ENCODE measurements at regions not wholly inside any gene's neighbourhood (a gene's known extent, or its start where the extent isn't known, plus 50 kb on each side); places are given as distances from the start of the nearest gene placed in this dataset.

DNA sequence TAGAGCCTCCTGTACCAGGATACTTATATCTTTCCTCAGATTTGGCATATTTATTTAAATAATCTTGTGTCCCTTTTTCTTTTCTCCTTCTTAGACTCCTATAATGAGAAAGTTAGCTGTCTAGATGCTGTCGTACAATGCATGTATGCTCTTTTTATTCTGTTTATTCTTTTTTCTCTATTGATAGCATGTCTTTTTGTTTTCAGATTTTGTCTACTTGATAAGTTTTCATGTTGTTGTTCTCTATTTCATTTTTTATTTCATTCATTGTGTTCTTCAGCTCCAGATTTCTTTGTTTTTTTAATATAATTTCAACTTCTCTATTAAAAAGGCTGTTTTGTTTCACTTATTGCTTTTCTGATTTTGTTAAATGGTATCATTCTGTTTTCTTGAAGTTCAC is 674.3 kb upstream of the POU3F3 start:
- WGBS (ENCODE audit: insufficient coverage, low lambda C conversion rate) = 93% methylated on average over 1 of the region's 1 CpG

DNA sequence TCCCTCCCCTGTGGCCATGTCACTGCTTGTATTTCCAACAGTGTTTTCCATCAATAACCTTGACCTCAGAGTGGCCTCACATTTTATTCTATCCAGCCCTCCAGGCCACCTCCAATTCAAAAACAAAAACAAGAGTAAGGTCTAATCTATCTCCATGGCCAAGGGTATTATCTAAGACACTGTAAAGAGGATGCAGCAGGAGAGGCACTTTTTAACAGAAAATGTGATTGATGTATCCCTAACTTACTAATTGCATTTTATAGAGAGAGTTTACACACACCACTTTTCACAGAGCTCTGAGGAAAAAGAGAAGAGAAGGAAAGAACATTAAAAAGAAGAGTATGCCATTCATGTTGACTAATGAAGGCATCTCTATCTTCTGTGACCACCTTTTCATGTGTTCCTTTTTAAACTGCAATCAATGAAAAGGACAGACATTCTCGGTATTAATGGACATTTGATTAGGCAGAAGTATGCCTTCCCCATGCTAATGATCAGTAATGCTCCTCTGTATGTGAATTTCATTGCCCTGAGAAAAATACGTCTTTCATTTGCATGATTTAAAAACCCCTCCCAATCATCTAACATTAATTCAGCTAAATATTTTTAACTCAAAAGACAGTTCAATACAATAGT is 653.3 kb upstream of the POU3F3 start:
- no CpG with 5 or more reads among the region's 2 CpGs for WGBS (ENCODE audit: insufficient coverage, low lambda C conversion rate)
- H3K27ac ChIP-seq (ENCODE audit: low read length) = no peak overlapping the region
- DNase-seq = no peak
- H3K36me3 ChIP-seq (ENCODE audit: control insufficient read depth, insufficient read depth, low read length) = no peaks in the 10 kb centered on the region
- H3K4me1 ChIP-seq (ENCODE audit: control insufficient read depth, insufficient read depth, low read length) = no peaks in the 10 kb centered on the region
- no peaks in the 10 kb centered on the region for H3K9me3 ChIP-seq (ENCODE audit: control insufficient read depth, low read depth, low read length)
- no peak overlapping the region for H3K4me3 ChIP-seq (ENCODE audit: low read length)
- no peaks in the 10 kb centered on the region for H3K27me3 ChIP-seq (ENCODE audit: control insufficient read depth, insufficient read depth, low read length)

More for the DNA sequence above, 674.3 kb upstream of the POU3F3 start:
- H3K27ac ChIP-seq (ENCODE audit: low read length) = no peak overlapping the region
- no peak for DNase-seq
- H3K4me1 ChIP-seq (ENCODE audit: control insufficient read depth, insufficient read depth, low read length) = no peaks in the 10 kb centered on the region
- H3K27me3 ChIP-seq (ENCODE audit: control insufficient read depth, insufficient read depth, low read length) = no peaks in the 10 kb centered on the region
- H3K36me3 ChIP-seq (ENCODE audit: control insufficient read depth, insufficient read depth, low read length) = no peaks in the 10 kb centered on the region
- peaks cover 12% of the 10 kb centered on the region for H3K9me3 ChIP-seq (ENCODE audit: control insufficient read depth, low read depth, low read length)
- no peak overlapping the region for H3K4me3 ChIP-seq (ENCODE audit: low read length)

- Histone ChIP-seq H3K9me3 (ENCODE audit: control insufficient read depth, low read depth, low read length) (no peaks in the 10 kb centered on the region), H3K4me1 (ENCODE audit: control insufficient read depth, insufficient read depth, low read length) (no peaks in the 10 kb centered on the region), H3K27me3 (ENCODE audit: control insufficient read depth, insufficient read depth, low read length) (no peaks in the 10 kb centered on the region), H3K4me3 (ENCODE audit: low read length) (no peak overlapping the region), H3K27ac (ENCODE audit: low read length) (no peak overlapping the region), H3K36me3 (ENCODE audit: control insufficient read depth, insufficient read depth, low read length) (no peaks in the 10 kb centered on the region)
- DNase-seq = no peak
- WGBS (ENCODE audit: insufficient coverage, low lambda C conversion rate) = 78% methylated on average over 3 of the region's 8 CpGs
Measured at GRCh38 chr2:104213758-104214157, 640.2 kb upstream of the POU3F3 start.

- Histone ChIP-seq H3K27me3 (ENCODE audit: control insufficient read depth, insufficient read depth, low read length) (no peaks in the 10 kb centered on the region), H3K9me3 (ENCODE audit: control insufficient read depth, low read depth, low read length) (no peaks in the 10 kb centered on the region), H3K36me3 (ENCODE audit: control insufficient read depth, insufficient read depth, low read length) (no peaks in the 10 kb centered on the region), H3K4me3 (ENCODE audit: low read length) (no peak overlapping the region), H3K27ac (ENCODE audit: low read length) (no peak overlapping the region), H3K4me1 (ENCODE audit: control insufficient read depth, insufficient read depth, low read length) (no peaks in the 10 kb centered on the region)
- no peak for DNase-seq
- 18% methylated on average over 2 of the region's 14 CpGs for WGBS (ENCODE audit: insufficient coverage, low lambda C conversion rate)
Measured at GRCh38 chr2:104215269-104216161, 638.4 kb upstream of the POU3F3 start.

- Histone ChIP-seq H3K27me3 (ENCODE audit: control insufficient read depth, insufficient read depth, low read length) (no peaks in the 10 kb centered on the region), H3K4me3 (ENCODE audit: low read length) (no peak overlapping the region), H3K9me3 (ENCODE audit: control insufficient read depth, low read depth, low read length) (no peaks in the 10 kb centered on the region), H3K4me1 (ENCODE audit: control insufficient read depth, insufficient read depth, low read length) (no peaks in the 10 kb centered on the region), H3K36me3 (ENCODE audit: control insufficient read depth, insufficient read depth, low read length) (no peaks in the 10 kb centered on the region), H3K27ac (ENCODE audit: low read length) (no peak overlapping the region)
- no peak for DNase-seq
- 83% methylated on average over 1 of the region's 1 CpG for WGBS (ENCODE audit: insufficient coverage, low lambda C conversion rate)
Measured at GRCh38 chr2:104233591-104233990, 620.3 kb upstream of the POU3F3 start.

DNA sequence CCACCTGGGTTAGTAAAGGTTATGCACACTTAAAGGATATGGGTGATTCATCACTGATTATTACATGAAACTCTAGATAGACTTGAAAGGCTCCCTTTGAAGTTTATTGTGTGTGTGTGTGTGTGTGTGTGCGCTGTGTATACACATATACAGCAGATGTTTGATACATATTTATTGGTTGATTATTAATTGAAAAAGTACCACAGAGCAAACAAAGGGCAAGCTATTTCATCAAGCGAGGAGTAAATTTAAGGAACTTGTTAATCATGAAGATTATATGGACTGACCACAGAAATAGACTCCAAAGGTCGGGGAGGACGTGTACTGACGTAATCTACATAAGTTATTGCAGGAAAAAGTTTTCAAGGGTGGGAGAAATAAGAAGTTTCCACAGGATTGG is 617.4 kb upstream of the POU3F3 start:
- WGBS (ENCODE audit: insufficient coverage, low lambda C conversion rate) = 15% methylated on average over 3 of the region's 5 CpGs

GRCh38 chr2:104240984-104241383 is 612.9 kb upstream of the POU3F3 start:
- Histone ChIP-seq H3K27ac (ENCODE audit: low read length) (no peak overlapping the region), H3K27me3 (ENCODE audit: control insufficient read depth, insufficient read depth, low read length) (no peaks in the 10 kb centered on the region), H3K9me3 (ENCODE audit: control insufficient read depth, low read depth, low read length) (peaks cover 7% of the 10 kb centered on the region), H3K4me3 (ENCODE audit: low read length) (no peak overlapping the region), H3K4me1 (ENCODE audit: control insufficient read depth, insufficient read depth, low read length) (no peaks in the 10 kb centered on the region), H3K36me3 (ENCODE audit: control insufficient read depth, insufficient read depth, low read length) (no peaks in the 10 kb centered on the region)
- DNase-seq = no peak

More for the DNA sequence above, 617.4 kb upstream of the POU3F3 start:
- no peaks in the 10 kb centered on the region for H3K27me3 ChIP-seq (ENCODE audit: control insufficient read depth, insufficient read depth, low read length)
- H3K9me3 ChIP-seq (ENCODE audit: control insufficient read depth, low read depth, low read length) = peaks cover 7% of the 10 kb centered on the region
- H3K27ac ChIP-seq (ENCODE audit: low read length) = no peak overlapping the region
- no peak overlapping the region for H3K4me3 ChIP-seq (ENCODE audit: low read length)
- no peaks in the 10 kb centered on the region for H3K36me3 ChIP-seq (ENCODE audit: control insufficient read depth, insufficient read depth, low read length)
- H3K4me1 ChIP-seq (ENCODE audit: control insufficient read depth, insufficient read depth, low read length) = no peaks in the 10 kb centered on the region
- no peak for DNase-seq

- Histone ChIP-seq H3K9me3 (ENCODE audit: control insufficient read depth, low read depth, low read length) (no peaks in the 10 kb centered on the region), H3K27me3 (ENCODE audit: control insufficient read depth, insufficient read depth, low read length) (no peaks in the 10 kb centered on the region), H3K36me3 (ENCODE audit: control insufficient read depth, insufficient read depth, low read length) (no peaks in the 10 kb centered on the region), H3K4me3 (ENCODE audit: low read length) (no peak overlapping the region), H3K27ac (ENCODE audit: low read length) (no peak overlapping the region), H3K4me1 (ENCODE audit: control insufficient read depth, insufficient read depth, low read length) (no peaks in the 10 kb centered on the region)
- DNase-seq = no peak
- 100% methylated on average over 1 of the region's 4 CpGs for WGBS (ENCODE audit: insufficient coverage, low lambda C conversion rate)
Measured at GRCh38 chr2:104249629-104250028, 604.3 kb upstream of the POU3F3 start.

DNA sequence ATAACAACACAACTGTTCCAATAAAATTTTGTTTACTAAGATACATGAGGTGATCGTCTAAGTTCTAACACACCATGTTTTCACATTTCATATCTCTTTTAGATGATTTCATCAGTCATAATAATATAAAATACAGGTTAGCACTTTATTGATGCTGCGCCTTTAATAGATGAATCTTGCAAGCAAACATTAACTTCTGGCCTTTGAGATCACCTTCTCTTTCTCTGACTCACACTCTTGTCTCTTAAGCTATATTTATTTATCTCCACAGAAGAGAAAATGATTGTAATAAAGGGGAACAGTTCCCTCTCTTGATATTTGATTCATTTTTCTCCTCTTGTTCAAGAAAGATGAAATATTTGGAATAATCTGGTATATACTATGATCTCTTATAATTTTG is 603.3 kb upstream of the POU3F3 start:
- no peaks in the 10 kb centered on the region for H3K4me1 ChIP-seq (ENCODE audit: control insufficient read depth, insufficient read depth, low read length)
- H3K36me3 ChIP-seq (ENCODE audit: control insufficient read depth, insufficient read depth, low read length) = no peaks in the 10 kb centered on the region
- H3K27ac ChIP-seq (ENCODE audit: low read length) = no peak overlapping the region
- no peaks in the 10 kb centered on the region for H3K27me3 ChIP-seq (ENCODE audit: control insufficient read depth, insufficient read depth, low read length)
- DNase-seq = no peak
- no peak overlapping the region for H3K4me3 ChIP-seq (ENCODE audit: low read length)
- WGBS (ENCODE audit: insufficient coverage, low lambda C conversion rate) = 83% methylated on average over 1 of the region's 2 CpGs
- no peaks in the 10 kb centered on the region for H3K9me3 ChIP-seq (ENCODE audit: control insufficient read depth, low read depth, low read length)

DNA sequence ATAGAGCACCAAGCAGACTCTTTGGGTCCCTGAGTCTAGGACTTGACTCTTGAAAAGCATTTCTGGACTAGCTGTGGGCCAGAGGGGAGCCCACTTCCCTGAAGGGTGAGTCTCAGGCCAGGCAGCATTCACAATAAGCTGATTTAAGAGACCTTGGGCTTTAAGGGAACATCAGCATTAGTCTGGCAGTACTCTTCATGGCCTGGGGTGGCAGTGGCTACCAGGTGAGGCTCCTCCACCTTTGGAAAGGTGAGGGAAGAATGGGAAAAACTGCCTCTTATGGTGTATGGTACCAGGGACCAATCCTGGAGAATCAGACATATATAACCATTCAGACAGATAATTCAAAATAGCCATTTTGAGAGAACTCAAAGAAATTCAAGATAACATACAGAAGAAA is 599.9 kb upstream of the POU3F3 start:
- Histone ChIP-seq H3K4me1 (ENCODE audit: control insufficient read depth, insufficient read depth, low read length) (no peaks in the 10 kb centered on the region), H3K4me3 (ENCODE audit: low read length) (no peak overlapping the region), H3K27ac (ENCODE audit: low read length) (no peak overlapping the region), H3K9me3 (ENCODE audit: control insufficient read depth, low read depth, low read length) (no peaks in the 10 kb centered on the region), H3K27me3 (ENCODE audit: control insufficient read depth, insufficient read depth, low read length) (no peaks in the 10 kb centered on the region), H3K36me3 (ENCODE audit: control insufficient read depth, insufficient read depth, low read length) (no peaks in the 10 kb centered on the region)
- no peak for DNase-seq

GRCh38 chr2:104262714-104263113 is 591.2 kb upstream of the POU3F3 start:
- H3K9me3 ChIP-seq (ENCODE audit: control insufficient read depth, low read depth, low read length) = peaks cover 5% of the 10 kb centered on the region
- 100% methylated on average over 1 of the region's 1 CpG for WGBS (ENCODE audit: insufficient coverage, low lambda C conversion rate)

More at GRCh38 chr2:104262714-104263113, 591.2 kb upstream of the POU3F3 start:
- DNase-seq = no peak
- H3K36me3 ChIP-seq (ENCODE audit: control insufficient read depth, insufficient read depth, low read length) = no peaks in the 10 kb centered on the region
- no peak overlapping the region for H3K4me3 ChIP-seq (ENCODE audit: low read length)
- no peaks in the 10 kb centered on the region for H3K4me1 ChIP-seq (ENCODE audit: control insufficient read depth, insufficient read depth, low read length)
- no peaks in the 10 kb centered on the region for H3K27me3 ChIP-seq (ENCODE audit: control insufficient read depth, insufficient read depth, low read length)
- H3K27ac ChIP-seq (ENCODE audit: low read length) = no peak overlapping the region
